ENCODE measurements at regions not wholly inside any gene's neighbourhood (a gene's known extent, or its start where the extent isn't known, plus 50 kb on each side); places are given as distances from the start of the nearest gene placed in this dataset.
A peak's percentile ranks its signal among the peaks of the same experiment; 100 is the strongest.
"Not testable (repeated sequence)": the region's sequence is repeated elsewhere in the genome, so short reads cannot be mapped to it uniquely, and the experiment has no call there.

DNA sequence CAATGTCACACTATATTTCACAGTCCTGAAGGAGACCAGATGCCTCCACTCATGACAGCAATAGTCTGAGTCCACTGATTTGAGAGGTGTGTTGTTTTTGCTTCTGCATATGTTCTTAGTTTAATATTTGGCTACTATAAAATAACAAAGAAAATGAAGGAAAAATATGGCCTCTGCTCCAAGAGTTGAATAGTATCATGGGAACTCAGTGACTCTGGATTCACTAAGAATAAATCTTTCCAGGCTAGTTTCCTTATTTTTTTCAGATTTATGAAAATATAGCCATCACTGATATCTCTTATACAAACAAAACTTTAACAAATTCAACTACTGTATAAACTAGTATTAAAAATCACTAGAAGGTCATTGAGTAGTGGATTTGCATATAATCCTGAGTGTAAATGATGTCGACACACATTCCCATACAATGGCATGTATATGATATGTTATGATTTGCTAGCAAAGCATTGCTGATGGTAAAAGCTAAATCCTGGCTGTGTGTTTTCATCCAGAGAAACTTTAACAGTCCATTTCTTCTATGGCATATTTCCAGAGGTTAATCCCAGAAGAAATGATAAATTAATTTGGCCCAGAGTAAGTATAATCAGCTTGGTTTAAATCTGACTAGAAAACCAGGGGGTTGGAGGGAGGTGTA lies 66.0 kb upstream of the VIPR2 start:
- no peak for DNase-seq (ENCODE audit: low read depth in 1 of 2, low spot score in 1 of 2)

GRCh38 chr7:159209429-159209828 lies 64.8 kb upstream of the VIPR2 start:
- DNase-seq (ENCODE audit: low read depth in 1 of 2, low spot score in 1 of 2), result no peak

- no peak for DNase-seq (ENCODE audit: low read depth in 1 of 2, low spot score in 1 of 2)
Observed at GRCh38 chr7:159207951-159208350, 63.3 kb upstream of the VIPR2 start.

- DNase-seq (ENCODE audit: low read depth in 1 of 2, low spot score in 1 of 2), result no peak
Observed at GRCh38 chr7:159207393-159207792, 62.7 kb upstream of the VIPR2 start.

GRCh38 chr7:159205833-159206232 lies 61.2 kb upstream of the VIPR2 start:
- no peak for DNase-seq (ENCODE audit: low read depth in 1 of 2, low spot score in 1 of 2)

GRCh38 chr7:159204664-159205063 lies 60.0 kb upstream of the VIPR2 start:
- DNase-seq (ENCODE audit: low read depth in 1 of 2, low spot score in 1 of 2), result no peak

DNA sequence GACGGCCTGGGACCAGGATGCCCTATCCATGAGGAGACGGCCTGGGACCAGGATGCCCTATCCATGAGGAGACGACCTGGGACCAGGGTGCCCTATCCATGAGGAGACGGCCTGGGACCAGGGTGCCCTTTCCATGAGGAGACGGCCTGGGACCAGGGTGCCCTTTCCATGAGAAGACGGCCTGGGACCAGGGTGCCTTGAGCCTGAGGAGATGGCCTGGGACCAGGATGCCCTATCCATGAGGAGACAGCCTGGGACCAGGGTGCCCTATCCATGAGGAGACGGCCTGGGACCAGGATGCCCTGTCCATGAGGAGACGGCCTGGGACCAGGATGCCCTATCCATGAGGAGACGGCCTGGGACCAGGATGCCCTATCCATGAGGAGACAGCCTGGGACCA lies 58.6 kb upstream of the VIPR2 start:
- not testable (repeated sequence) for DNase-seq (ENCODE audit: low read depth in 1 of 2, low spot score in 1 of 2)

- DNase-seq (ENCODE audit: low read depth in 1 of 2, low spot score in 1 of 2), result no peak
Observed at GRCh38 chr7:159201722-159202330, 57.2 kb upstream of the VIPR2 start.

- DNase-seq (ENCODE audit: low read depth in 1 of 2, low spot score in 1 of 2), result no peak
Observed at GRCh38 chr7:159200421-159200820, 55.8 kb upstream of the VIPR2 start.

DNA sequence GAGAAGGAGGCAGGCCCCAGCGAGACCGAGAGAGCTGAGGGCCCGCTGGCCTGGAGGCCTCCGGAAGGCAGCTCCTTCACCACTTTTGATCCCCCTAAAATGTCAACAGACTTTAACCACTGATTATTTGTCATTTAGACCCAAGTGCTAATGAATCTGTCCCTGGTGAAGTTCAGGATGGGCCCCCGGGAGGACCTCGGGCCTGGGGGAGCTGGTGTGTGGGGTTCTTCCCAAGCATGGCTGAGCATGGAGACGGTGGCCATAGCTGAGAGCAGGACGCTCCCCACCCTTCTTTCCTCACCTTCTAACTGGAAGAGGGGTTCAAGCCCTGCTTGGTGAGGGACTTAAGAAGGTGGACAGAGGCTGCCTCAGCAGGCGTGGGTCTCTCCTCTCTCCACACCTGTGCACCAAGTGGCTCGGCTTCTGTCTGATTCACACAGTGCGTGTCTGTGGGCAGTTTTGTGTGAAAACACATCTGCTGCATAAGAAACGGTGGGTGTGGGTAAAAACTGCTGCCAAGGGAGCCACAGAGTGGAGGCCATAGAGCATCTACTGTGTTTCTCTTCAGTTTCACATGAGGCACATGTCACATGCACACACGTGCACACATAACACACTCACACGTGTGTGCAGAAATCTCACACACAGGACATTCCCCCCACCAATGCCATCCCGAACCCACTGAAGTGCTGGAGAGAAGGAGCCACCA lies 53.5 kb upstream of the VIPR2 start:
- DNase-seq (ENCODE audit: low read depth in 1 of 2, low spot score in 1 of 2), result no peak

DNA sequence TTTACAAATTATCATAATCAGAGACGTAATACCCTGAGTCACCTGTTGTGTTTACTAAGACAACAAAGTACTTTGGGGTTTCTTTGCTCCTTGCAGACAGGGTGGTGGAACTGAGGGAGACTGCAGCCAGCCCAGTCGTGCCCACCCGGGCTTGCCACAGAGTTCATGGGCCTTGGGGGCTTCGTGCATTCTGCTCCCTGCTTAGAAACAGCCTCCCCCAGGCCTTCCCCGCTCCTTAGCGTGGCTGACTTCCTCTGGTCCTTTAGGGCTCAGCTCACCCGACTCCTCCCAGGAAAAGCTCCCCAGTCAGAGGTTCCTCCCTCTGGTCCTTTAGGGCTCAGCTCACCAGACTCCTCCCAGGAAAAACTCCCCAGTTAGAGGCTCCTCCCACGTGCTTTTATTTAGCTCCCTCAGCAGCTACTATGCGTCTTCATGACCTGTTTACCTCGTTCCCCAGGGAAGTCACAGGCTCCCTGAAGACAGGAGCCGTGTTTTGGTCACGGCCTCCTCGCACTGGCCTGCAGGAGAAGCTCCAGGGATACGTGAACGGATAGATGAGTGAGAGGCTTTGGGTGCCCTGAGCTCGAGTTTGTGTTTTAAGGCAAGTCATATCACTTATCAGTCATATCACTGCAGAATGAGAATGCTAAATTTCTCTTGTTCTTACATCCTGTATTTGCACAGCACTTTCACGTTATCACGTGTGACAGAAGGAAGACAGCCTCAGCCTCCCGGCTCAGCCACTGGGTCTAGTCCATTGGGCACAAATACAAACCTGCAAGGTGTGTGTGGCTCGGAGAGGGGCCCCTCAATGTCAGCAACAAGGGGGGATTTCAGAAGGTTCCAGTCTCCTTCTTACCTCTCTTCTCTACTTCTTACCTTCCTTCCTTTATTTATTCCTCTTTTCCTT lies 52.7 kb upstream of the VIPR2 start:
- peak; percentile 4 to 21 for DNase-seq (ENCODE audit: low read depth in 1 of 2, low spot score in 1 of 2)

GRCh38 chr7:159196584-159196983 lies 51.9 kb upstream of the VIPR2 start:
- DNase-seq (ENCODE audit: low read depth in 1 of 2, low spot score in 1 of 2), result no peak

- DNase-seq (ENCODE audit: low read depth in 1 of 2, low spot score in 1 of 2), result no peak
Observed at GRCh38 chr7:159195946-159196345, 51.3 kb upstream of the VIPR2 start.
